Astrocyte of the hippocampus (primary cell): ENCODE measurements at regions not wholly inside any gene's neighbourhood (a gene's known extent, or its start where the extent isn't known, plus 50 kb on each side); places are given as distances from the start of the nearest gene placed in this dataset.
"Not testable (repeated sequence)": the region's sequence is repeated elsewhere in the genome, so short reads cannot be mapped to it uniquely, and the experiment has no call there.

ENCODE experiments used
- DNase-seq: peaks from one replicate; pipeline ENCODE4 v3.0.0; 2011; ENCODE audit warnings: low read depth, low spot score

DNA sequence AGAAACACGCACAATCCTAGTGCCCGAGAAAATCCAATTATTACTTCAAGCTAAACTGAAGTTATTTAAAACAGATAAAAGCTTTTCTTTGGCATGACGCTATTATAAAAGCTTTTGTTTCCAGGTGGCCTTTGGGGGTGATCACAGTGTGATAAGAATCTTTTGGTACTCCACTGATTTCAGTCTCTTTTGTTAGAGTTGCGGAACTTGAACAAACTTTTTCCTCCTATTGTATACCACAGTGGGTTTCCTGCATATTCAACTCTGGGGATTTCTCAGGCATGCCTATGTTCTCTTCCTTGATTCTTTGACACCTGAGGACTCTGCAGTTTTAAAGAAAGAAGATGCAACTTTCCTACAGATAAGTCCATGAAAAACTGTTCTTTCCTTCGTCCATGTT, 99.7 kb upstream of the PITRM1 start:
- no peak for DNase-seq

DNA sequence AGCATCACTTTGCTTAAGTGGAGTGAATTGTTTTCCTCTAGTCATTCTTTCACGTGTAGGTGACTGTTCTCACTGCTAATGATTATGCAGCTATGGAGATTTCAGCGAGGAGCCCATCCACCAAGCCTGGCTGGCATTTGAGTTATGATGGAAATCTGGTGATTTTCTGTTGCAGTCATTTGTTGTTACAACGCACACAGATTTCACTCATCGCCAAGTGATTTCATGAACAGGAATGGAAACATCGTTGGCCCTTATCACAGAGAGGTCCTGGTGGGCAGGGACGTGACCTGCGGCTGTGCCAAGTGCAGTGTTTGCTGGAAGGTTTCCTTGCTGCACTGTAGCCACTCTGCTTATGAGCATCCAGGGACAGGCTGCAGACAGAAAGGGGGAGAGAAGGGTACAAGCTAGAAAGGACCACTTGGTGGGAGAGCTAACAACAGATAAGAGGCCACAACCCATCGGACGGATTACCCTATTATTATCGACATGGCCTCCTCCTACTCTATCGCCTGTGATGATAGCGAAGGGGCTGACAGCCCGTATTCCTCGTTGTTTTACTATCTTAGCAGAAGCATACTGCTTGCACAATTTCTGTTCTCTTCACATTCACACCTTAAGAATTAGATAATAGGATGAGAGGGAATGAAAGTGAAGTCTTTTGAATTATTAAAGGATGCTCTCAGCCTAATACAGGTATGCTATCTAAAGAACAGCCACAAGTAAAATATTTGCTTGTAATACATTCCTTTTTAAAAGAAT, 99.0 kb upstream of the PITRM1 start:
- DNase-seq, result peak; percentile 47

DNA sequence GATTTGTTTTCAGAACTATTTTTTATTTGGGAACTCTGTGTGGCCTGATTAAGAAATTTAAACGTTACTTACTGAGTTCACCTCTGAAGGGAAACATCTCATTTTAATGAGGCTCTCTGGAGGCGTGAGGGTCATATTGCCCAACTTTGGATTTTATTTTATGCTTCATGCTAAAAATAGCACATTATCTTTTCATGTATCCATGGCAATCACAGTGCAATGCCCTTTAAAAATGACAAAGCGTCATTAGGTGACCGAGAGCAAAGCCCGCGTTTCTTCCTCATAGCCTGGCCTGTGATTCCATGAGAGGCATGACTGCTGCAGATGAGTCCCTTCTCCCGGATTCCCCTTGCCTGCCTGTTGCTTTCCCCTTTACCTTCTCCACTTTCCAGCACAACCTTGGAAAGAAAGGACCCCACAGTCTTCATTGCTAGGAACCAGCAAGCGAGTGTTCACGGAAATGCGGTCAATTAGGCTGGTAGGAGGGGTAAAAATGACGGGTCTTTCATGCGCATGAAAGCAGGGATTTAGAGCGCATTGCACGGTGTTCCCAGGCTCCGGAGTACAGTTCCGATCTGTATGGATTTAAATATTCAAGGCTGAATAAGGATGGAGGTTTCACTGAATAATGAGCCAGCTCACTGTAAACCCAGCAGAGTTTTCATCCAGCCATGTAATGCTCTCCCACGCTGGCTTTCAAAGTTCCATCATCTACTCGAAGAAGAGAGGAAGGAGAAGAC, 98.2 kb upstream of the PITRM1 start:
- peak; percentile 39 for DNase-seq

DNA sequence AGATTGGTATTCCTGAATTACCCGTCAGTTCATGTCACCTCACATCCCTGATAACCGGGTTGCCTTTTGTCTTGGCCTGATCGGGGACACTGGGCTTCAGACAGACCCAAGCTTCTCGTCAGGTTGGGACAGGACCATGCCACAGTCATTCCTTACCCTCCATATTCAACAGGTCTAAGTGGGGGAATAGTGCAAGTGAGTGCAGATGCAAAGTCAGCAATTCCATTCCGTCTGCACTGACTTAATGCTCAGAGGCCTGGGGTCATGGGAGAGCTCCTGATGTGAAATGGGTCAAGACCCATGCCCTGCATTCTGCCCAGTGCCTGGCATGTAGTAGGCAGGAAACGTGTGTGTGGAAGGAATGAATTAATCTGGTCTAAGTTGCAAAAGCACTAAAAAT, 95.4 kb upstream of the PITRM1 start:
- no peak for DNase-seq

DNA sequence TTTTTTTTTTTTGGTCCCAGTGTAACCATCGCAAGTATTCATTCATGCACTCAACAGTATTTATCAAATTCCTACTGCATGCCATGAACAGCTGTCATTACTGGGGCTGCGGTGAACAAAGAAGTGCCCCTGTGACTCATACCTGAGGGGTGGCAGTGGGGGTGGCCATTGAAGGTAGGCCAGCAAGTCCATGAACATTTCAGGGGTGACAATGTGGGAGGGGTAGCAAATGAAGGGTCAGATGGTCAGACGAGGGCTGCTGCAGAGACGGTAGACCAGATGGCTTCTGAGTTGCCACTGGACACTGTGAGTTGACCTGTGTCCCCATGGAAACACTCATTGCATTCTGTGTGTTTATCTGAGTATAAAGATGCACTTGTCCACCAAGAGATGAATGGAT, 92.5 kb upstream of the PITRM1 start:
- peak; percentile 82 for DNase-seq

DNA sequence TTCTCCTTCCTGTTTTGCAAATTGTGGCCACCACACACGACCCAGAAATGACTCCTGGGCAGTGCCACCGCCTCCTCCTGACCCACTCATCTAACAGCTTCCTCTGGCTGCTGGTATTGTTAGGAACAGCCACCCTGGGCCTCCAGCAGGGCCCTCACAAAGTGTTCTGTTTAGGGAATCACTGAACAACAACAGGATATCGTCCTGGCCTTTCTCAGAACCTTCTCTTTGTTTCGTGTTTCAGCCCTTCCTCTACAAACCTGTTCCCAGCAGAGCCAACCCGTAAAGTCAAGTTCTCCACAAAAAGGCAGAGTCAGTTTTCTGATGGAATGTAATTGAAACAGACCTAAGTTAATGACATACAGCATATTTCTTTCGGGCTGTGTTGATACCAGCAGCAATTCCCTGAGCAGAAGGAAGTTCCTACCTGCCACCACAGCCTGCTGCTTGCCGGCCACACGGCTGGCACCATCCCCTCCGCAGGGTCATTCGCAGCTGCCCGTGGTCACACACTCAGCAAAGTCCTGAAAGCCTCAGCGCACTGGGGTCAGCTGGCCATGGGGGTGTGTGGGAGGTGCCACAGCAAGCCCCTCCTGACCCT, 91.7 kb upstream of the PITRM1 start:
- DNase-seq, result no peak

DNA sequence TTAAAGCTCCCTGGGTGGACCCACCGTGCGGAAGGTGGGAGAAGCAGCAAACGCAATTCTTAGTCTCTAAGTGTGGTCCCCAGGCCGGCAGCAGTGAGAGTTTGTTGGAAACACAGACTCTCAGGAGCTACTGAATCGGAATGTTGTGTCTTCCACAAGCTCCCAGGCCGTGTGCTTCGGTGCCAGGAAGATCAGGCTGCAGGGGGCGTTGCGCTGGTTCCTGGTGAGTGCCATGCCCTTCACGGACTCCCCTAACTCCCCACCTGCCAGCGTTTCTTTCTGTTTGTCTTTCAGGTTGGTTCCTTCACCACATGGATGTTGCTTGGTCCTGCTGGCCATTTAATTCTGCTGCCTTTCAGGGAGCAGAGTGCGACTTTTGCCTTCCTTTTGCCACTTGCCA, 91.2 kb upstream of the PITRM1 start:
- no peak for DNase-seq

DNA sequence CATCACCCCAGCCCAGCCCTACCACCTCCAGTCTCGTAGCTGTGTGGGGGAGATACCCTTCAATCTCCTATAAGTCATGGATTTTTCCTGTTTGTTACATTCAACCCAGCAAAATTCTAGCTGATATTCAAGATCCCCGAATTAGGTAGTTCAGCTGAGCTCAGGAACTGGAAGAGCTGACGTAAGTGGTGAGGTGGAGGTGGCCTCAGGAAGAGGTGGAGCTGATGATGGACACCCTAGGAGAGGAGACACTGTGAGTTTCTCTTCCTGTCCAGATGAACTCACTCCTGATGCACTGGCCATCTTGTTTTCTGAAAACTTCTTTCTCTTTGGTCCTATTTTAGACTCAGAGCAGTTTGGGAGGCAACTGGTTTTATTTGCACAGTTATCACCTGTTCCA, 90.5 kb upstream of the PITRM1 start:
- no peak for DNase-seq

DNA sequence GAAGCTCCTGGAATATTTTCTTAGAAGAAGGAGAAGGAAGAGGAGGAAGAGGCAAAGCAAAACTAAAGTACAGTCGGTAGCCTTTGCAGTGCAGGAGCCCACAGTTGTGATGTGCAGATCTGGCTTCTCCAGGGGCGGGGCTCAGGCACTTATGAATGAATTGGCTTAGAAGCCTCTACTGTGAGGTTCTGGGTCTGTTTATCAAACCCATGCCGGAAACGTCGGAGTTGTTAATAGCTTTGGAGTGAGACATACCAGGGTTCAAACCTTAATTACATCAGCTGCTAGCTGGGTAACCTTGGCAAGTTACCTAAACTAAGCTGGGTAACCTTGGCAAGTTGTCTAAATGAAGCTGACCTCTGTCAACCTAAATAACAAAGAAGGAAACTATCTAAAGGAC, 89.3 kb upstream of the PITRM1 start:
- DNase-seq, result no peak

DNA sequence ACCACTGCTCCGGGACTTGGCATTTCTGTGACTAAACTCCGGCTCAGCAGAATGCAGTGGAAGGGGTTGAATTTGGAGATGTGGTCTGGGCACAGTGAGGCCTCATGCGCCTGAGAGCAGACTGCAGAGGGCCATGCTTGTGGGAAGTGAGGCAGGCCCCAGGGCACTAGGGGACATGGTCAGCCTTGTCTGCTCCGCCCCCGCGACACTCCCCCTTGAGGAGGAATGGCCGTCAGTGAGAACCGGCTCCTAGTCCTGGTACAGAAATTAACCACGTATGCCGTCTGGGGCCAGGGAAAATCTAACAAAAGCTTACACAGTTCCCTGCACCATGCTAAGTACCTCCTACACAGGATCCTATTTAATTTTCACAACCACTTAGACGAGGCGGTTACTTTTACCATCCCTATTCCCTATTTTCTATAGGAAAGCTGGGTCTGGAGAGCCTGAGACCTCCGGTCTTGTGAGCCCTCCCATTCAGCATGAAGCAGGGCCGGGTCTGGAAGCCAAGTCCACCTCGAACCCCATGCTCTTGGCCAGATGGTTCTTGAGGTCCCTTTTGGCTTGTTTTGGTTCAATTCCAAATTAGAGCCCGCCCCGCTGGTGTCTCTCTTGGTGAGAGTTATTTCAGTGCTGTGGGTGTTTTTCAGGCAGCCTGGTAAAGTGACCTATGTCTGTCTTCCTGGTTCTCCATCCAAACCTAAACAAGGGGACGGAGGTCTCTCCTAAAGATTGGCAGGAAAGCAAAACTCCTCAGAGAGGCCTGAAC, 87.7 kb upstream of the PITRM1 start:
- no peak for DNase-seq

DNA sequence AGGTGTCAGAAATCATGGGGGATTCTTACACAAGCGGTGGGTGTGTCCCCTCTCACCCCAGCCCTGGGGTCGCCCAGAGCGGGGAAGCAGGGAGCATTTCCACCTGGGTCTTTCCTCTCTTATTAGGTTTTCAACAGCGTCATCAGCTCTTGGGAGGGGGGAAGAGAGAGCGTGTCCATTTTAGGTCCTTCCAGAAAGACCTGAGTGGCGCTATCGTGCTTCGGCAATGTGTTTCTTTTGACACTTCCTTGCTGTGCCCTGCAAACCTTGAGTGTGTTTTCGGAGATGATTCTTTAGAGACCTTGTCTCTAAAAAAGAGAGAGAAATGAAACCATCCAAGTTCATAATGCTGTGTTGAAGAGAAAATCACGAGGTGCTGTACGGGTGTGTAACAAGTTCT, 86.9 kb upstream of the PITRM1 start:
- DNase-seq, result no peak

DNA sequence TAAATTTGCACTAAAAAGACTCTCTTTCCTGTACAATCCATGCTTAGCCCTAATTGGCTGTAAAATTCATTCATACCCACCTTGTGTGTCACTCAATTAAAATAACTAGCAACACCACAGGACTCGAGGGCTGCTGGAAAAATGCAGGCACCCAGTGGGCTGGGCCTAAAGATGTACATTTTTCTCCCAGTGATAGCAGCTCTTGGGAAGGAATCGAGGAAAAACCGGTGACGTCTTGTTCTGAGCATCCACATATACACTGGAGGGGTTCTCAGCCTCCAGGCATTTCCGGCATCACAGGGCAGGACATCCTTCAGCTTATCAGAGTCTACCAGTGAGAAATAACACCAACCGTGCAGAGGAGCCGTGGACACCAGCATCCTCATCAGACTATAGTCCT, 85.8 kb upstream of the PITRM1 start:
- DNase-seq, result no peak

DNA sequence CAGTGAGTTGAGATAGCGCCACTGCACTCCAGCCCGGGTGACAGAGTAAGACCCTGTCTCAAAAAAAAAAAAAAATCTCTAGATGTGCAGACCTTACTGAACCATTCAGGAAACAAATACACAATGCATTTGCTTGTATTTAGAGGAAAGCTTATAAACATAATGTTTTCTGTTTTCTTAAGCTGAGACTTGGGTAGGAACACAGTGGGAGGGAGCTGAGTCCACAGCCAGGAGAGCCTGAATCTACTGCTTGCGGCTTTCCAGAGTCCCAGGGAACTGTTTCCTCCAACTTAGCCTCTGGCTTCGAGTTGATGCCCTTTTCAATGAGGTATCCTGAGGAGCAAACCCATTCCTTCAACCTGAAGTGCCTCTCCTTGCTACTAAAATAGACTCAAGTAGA, 83.0 kb upstream of the PITRM1 start:
- DNase-seq, result no peak

DNA sequence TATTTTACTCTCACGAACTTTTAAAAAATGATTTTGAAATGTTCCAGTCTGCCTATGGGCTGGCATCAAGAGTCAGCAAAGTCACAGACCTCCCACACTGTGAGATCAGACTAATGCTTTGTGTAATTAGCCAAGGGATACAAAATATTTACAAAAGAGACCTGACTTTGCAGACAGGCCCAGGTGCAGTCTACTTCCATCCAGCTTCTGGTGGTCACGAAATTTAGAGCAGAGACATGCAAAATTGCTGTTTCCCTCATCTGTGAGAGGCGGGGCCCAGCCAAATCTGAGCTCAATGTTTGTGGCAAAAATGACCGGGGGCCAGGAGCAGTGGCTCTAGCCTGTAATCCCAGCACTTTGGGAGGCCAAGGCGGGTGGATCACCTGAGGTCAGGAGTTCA, 82.5 kb upstream of the PITRM1 start:
- no peak for DNase-seq

DNA sequence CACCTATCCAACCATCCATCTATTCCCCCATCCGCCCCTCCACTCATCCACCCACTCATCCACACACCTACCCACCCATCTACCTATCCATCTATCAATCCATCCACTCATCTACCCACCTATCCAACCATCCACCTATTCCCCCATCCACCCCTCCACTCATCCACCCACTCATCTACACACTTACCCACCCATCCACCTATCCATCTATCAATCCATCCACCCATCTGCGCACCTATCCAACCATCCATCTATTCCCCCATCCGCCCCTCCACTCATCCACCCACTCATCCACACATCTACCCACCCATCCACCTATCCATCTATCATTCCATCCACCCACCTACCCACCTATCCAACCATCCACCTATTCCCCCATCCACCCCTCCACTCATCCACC, 81.4 kb upstream of the PITRM1 start:
- DNase-seq, result not testable (repeated sequence)

DNA sequence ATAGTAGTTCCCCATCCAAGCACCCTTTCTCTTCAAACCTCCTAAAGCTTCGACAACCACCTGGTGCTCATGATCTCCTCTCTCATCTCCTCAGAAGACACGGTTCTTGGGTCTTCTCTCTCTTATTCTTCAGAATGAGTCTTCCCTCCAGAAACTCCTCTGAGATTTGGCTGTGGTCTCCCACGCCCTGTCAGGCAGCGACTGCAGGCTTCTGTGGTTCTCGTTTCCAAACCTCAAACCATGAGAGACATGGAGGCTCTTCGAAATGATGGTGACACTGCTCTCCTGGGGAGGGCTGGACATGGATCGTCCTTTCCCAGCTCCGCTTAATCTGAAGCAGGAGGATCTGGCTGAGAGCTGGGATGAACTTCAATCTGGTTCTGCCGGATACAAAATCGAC, 78.6 kb upstream of the PITRM1 start:
- no peak for DNase-seq

DNA sequence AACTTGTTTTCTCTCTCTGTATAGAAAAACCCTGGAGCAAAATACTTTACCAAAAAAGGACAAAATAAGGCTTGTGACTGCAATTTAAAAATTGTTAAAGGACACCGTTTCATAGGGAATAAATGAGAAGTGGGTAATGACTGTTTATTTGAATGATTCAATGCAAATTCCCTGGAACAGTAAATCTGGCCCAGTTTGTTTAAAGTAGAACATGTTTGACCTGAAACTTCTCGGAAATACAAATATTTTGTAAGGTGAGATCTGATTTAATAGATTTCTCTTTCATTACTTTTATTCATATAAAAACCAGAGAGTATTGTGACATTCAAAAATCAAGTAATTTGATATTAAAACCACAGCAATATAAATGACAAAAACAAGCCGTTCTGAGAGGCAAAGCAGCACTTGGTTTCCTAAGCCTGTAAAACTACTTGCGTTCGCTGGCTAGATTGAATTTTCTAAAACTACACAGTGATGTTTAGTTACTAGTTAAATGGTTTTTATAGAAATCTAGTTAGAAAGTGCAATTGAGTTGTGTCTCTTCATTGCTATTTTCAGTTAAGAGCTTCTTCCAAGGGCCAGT, 76.8 kb upstream of the PITRM1 start:
- DNase-seq, result no peak

DNA sequence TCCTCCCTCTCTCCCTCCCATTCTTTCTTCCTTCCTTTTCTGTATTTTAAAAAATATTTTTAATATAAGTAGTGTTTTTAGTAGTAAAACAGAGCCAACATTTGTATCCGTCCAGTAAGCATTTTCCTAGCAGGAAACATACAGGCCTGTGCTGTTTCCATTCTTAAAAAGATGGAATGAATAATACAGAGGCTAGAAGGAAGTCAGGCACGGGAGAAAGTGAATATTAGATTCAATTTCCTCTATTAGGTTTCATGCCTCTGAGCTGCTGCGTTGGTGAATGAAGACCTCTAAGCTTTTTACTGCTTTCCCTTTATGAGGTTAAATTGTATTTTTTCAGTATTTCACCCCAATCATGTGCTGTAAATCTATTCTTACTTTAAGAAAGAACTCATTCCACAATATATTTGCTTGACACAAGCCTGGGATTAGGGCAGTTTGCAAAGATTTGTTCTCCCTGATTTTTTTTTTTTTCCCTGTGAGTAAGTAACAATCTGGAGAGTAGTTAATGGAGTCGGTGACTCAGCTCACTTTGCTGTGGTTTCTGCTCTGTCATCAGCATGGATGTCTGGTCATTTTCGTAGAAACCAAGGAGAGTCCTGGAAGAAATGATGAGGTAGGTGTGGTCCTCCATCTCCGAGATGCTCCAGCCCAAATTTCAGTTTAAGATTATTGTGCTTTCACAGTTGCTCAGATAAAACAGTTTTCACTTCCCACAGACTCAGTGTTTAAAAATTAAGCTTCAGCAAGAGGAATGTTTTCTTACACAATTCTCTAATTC, 76.1 kb upstream of the PITRM1 start:
- peak; percentile 92 for DNase-seq

DNA sequence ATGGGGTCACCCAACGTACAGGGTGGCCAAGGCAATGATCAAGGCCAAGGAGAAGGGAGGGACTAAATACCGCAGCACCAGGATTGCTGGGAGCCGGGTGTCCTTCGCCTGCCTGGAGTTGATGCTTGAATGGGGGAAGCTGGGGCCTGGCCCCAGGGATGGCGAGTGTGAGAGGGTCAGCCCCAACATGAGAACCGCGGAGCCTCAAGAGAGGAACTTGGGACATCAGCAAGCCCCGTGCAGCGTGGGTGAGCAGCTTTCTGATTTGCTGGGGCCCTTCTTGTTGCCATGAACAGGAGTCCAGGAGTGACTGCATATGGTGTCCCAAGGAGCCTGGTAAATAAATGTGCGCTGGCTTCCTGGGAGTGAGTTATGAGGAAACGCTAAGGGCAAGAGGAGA, 72.8 kb upstream of the PITRM1 start:
- no peak for DNase-seq

DNA sequence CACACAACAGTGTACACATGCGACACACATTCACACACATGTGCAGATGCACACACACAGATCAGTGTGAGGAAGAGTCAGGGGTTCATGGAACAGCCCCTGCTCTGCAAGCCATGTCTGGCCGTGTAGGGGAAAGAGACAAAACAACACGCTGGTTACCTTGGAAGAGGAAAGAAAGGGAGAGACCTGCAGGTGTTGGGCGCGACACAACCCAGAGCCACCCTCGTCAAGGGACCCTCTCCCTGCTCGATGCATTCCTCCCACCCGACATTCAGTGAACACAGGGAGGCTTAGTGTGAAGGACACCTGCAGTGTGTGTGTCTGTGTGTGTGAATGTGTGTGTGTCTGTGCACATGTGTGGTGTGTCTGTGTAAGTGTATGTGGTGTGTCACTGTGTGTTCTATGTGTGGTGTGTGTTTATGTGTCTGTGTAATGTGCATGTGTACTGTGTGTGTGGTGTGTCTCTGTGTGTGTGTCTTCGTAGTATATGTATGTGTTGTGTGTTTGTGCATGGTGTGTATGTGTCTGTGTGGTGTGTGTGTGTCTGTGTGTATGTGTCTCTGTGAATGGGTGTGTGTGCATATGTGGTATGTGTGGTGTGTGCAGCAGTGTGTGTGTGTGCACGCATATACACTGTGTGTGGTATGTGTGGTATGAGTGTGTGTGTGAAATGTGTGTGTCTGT, 69.5 kb upstream of the PITRM1 start:
- no peak for DNase-seq
